ENCODE measurements at regions not wholly inside any gene's neighbourhood (a gene's known extent, or its start where the extent isn't known, plus 50 kb on each side); places are given as distances from the start of the nearest gene placed in this dataset.
"Not testable (repeated sequence)": the region's sequence is repeated elsewhere in the genome, so short reads cannot be mapped to it uniquely, and the experiment has no call there.

- DNase-seq = no peak
Measured at GRCh38 chr2:36302911-36303310, 52.7 kb upstream of the CRIM1 start.

DNA sequence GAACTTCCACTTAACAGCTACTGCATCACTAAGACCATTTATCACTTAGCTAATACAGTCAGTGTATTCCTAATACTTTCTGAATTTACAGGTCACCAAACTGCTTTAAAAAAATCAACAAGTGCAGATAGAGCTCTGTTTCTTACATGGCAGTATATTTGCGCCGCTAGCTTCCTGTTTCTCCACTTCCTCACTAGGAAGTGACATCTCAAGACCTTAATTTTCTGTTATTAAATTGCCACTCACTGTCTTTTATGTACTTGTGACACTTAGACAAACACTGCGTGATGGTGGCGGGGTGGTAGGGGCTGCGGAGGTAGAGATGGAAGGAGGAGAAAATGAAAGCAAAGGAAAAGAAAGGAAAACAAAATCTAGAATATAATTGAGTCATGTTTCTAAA is 53.7 kb upstream of the CRIM1 start:
- DNase-seq = no peak

- no peak for DNase-seq
Measured at GRCh38 chr2:36300697-36301096, 54.9 kb upstream of the CRIM1 start.

DNA sequence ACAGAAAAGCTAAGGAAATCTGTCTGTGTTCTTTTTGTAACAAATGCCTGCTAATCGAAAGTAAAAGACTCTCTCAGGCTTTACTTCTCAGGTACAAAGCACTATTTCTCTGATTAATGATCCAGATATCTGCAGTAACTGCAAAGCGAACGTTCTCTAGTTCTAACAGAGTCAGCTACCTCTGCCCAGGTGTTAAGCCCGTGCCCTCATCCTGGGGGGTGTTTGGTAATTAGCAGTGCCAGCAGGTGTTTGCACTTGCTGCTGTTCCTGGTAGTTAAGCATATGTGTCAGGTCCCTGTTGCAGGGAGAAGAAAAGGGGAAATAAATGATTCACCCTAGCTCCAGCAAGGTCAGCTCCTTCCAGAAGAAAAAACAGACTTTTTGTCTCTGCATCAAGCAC is 58.8 kb upstream of the CRIM1 start:
- no peak for DNase-seq

- DNase-seq = no peak
Measured at GRCh38 chr2:36294316-36294721, 61.3 kb upstream of the CRIM1 start.

DNA sequence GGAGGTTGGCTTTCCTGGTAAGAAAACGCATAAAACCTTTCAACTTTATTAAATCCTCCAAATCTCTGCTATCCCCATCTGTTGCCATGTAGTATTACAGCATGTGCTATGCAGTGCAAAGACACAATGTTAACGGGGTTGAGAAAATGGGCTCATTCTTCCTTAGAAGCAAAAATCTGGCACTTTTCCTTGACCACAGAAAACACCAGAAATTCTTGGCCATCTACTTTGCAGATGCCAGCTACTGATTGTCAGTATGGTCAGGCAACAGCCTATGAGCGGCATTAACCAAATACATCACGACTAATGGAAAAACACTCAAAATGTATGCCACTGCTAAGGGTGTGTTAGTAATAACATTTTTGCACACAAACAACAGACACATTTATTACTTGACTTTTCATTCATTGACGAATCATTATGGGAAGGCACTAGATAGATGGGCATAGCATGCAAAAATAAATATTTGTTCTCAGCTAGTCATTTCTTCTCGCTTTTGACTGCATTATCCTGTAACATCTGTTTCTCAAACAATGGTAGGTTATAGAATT is 65.2 kb upstream of the CRIM1 start:
- no peak for DNase-seq

DNA sequence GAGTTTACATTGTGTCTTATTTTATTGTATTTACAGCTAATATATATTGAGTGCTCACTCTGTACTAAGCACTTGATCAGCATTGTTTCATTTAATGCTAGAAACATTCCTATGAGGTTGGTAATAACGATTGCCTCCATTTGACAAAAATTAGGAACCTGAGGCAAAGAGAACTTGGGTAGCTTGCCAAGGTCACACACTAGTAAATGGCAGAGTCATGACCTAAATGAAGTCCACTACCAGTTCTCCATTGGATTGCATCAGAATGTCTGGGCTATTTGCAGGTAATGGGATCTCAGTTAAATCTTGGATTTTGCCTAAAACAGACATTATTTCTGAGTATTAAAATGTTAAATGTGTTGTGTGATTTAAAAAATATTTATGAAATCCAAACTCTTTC is 65.8 kb upstream of the CRIM1 start:
- DNase-seq = no peak

- no peak for DNase-seq
Measured at GRCh38 chr2:36287363-36288275, 68.0 kb upstream of the CRIM1 start.

- not testable (repeated sequence) for DNase-seq
Measured at GRCh38 chr2:36279506-36279905, 76.1 kb upstream of the CRIM1 start.

DNA sequence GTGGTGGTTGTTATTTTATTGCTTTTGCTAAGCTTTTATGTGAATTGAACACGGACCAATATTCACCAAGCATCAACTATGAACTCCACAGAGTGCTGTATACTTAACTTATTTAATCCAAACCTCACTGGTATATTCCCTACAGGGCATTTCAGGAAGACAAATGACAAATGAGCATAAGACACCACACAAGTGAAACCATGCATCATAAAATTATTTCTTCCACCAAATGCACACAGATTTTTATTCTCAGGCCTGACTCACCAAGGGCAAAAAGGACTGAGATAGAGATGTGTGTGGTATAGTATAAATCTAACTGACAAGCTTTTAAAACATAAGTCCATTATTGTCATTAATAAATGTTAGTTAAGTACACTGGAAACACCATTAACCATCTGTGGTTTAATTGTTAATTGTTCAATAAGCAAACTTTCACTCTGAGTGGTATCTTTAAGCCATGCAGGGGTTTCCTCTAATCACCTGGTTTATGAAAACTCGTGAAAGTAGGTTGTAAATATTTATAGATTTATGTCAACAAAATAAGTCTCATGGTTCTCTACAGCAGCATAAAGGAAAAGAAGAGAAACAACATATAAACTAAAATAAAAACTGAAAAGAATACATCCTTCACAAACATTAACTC is 77.6 kb upstream of the CRIM1 start:
- DNase-seq = no peak

GRCh38 chr2:36277146-36277808 is 78.3 kb upstream of the CRIM1 start:
- no peak for DNase-seq

DNA sequence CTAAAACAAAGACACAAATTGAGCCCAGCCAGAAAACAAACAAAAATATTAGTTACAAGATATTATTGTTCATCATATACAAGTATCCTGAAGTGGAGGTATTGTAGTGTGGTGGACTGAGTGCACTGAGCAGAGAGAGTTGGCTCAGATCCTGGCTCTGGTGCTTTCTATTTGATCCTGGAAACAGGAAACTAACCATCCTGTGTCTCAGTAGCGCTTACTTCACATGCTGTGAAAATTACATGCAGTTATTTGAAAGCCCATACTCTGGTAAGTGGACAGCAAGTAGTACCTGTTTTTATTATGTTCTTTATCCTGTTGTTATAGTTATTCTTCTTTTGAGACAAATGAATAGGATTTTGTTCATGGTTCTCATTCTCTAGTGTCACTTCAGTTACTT is 84.3 kb upstream of the CRIM1 start:
- DNase-seq = no peak

GRCh38 chr2:36270758-36271157 is 84.8 kb upstream of the CRIM1 start:
- DNase-seq = no peak

DNA sequence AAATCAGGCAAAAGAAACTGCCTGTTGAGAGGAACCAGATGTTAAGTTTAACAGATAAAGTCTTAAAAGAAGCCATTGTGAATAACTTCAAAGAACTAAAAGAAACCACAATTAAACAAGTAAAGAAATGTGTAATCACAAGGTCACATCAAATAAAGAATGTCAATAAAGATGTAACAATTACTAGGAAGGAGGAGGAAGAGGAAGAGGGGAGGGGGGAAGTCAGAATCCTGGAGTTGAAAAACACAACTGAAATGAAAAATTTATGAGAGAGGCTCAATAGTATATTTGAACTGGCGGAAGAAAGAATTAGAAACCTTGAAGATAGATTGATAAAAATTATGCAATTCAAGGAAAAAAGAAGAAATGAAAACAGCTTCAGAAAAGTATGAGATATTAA is 88.4 kb upstream of the CRIM1 start:
- no peak for DNase-seq

- DNase-seq = no peak
Measured at GRCh38 chr2:36266536-36267121, 88.9 kb upstream of the CRIM1 start.

DNA sequence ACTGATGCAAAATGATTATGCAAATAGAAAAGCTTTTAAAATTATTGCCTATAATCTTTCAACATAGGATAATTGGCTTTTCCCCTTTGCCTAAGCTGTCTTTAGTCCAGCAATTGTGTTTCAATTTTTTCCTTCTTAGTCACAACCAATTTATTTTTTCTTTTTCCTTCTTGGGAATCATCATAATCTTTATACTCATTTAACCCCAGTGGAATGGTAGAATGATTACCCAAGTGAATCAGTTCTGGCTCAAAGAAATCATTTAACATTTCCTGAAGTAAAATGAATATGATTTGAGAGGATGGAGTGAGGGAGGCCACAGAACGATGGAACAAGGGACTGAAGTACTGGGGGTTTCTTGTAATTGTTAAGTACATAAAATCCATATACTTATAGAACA is 93.0 kb upstream of the CRIM1 start:
- DNase-seq = no peak

- no peak for DNase-seq
Measured at GRCh38 chr2:36255863-36256262, 99.7 kb upstream of the CRIM1 start.

GRCh38 chr2:36253086-36253485 is 102.5 kb upstream of the CRIM1 start:
- no peak for DNase-seq

DNA sequence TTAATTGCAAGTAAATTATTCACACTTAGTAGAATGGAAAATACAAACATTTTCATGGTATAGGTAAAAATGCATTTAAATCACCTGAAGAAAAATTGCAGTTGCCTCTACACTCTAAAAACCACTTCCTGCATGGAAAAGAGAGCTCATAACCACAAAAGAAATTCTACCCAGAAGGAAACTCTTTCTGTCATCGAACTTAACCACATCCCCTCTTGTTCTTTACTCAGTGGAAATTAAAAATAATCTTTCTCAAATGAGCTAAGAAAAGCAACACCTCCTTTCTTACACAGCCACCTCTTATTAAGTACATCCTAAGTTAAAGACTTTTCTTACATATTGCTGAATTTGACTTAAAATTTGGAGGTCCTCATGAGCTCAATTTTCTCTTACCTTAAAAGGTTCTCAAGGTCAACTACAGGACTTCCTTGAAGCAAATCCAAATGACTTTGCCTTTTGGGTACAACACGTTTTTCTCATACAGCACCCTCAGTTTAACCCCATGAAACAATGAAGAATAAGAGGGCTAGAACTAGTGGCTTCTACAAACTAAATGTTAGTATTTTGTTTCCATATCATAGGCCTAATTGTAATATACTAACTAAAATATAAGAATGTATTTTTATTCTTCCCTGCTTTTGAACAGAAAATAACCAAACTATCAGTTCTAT is 109.1 kb upstream of the CRIM1 start:
- DNase-seq = no peak

- DNase-seq = no peak
Measured at GRCh38 chr2:36245651-36246050, 109.9 kb upstream of the CRIM1 start.

DNA sequence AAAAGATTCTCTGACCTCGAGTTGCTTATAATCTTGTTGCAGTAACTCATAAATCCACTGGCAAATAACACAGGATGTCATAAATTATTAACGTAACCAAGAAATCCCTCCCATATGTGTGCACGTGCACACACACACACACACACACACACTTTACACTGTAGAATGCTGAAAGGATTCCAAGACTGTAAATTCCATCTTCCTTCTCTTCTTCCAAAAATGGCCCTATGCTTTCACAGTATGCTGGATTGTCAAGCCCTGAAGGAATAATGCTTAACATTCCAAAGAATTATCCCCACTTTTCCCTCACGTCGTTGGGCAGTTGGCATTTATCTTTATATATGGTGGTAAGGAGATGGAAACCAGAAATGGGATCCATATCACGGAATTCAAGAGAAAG is 117.5 kb upstream of the CRIM1 start:
- no peak for DNase-seq

GRCh38 chr2:36235882-36236281 is 119.7 kb upstream of the CRIM1 start:
- no peak for DNase-seq

- no peak for DNase-seq
Measured at GRCh38 chr2:36235426-36235825, 120.2 kb upstream of the CRIM1 start.
